IMR-90 (cell line): ENCODE measurements at regions not wholly inside any gene's neighbourhood (a gene's known extent, or its start where the extent isn't known, plus 50 kb on each side); places are given as distances from the start of the nearest gene placed in this dataset.

ENCODE experiments used
- ATAC-seq: fragments of 200-7000 bp; cut with Tn5 transposase; 2 replicates; pipeline ENCODE4 v1.9.1; 2020; ENCODE audit warnings: low read depth, mild to moderate bottlenecking, moderate library complexity
- BruUV-seq: library from RNA; stranded (reverse); fragments of 400-500 nt; replicated peaks from 2 replicates; lab custom pipeline; 2021; lab: Mats Ljungman, UMichigan
- CTCF ChIA-PET: fragments of 300-600 bp; formaldehyde crosslinking; extraction: SDS; loops from one replicate; lab custom pipeline; 2021; ENCODE audit warnings: antibody characterized with exemption; lab: Yijun Ruan, JAX
- POLR2A ChIA-PET: fragments of 300-600 bp; sonication (Branson Sonifier 250); formaldehyde crosslinking; loops from one replicate; lab custom pipeline; 2022; ENCODE audit warnings: antibody characterized with exemption; ENCODE audit not compliant: unreplicated experiment; lab: Charles Lee
- DNase-seq: peaks from one replicate; pipeline ENCODE4 v3.0.0; 2013
- H2AFZ ChIP-seq: replicated peaks from 2 replicates; pipeline ENCODE3; 2013; ENCODE audit warnings: low read length, mild to moderate bottlenecking; ENCODE audit not compliant: poor library complexity
- H2AK5ac ChIP-seq: 2 replicates; pipeline ENCODE4 v1.6.1; 2013; ENCODE audit warnings: low read depth, low read length, inconsistent platforms
- H2AK9ac ChIP-seq: replicated peaks from 2 replicates; pipeline ENCODE3; 2013; ENCODE audit warnings: mild to moderate bottlenecking, low read depth, low read length, moderate library complexity; ENCODE audit not compliant: poor library complexity
- H2BK120ac ChIP-seq: 2 replicates; pipeline ENCODE4 v1.6.1; 2013; ENCODE audit warnings: low read depth, low read length, inconsistent platforms
- H2BK15ac ChIP-seq: 3 replicates; pipeline ENCODE4 v1.6.1; 2013; ENCODE audit warnings: low read depth, low read length, inconsistent platforms
- H2BK20ac ChIP-seq: 2 replicates; pipeline ENCODE4 v1.6.1; 2013; ENCODE audit warnings: low read depth, mild to moderate bottlenecking, inconsistent platforms, low read length, moderate library complexity
- H2BK5ac ChIP-seq: 2 replicates; pipeline ENCODE4 v1.6.1; 2013; ENCODE audit warnings: mild to moderate bottlenecking, low read depth, low read length, inconsistent platforms; ENCODE audit not compliant: poor library complexity, severe bottlenecking
- H3K14ac ChIP-seq: replicated peaks from 2 replicates; pipeline ENCODE4 v1.6.1; 2013; ENCODE audit warnings: low read depth, low read length, inconsistent platforms
- H3K18ac ChIP-seq: 2 replicates; pipeline ENCODE4 v1.6.1; 2013; ENCODE audit warnings: low read depth, low read length, control low read depth
- H3K23ac ChIP-seq: 2 replicates; pipeline ENCODE4 v1.6.1; 2013; ENCODE audit warnings: low read depth, low read length, inconsistent platforms
- H3K27ac ChIP-seq: 2 replicates; pipeline ENCODE4 v1.5.1; 2013; ENCODE audit warnings: mild to moderate bottlenecking, control low read depth, low read length; ENCODE audit not compliant: insufficient read depth
- H3K27me3 ChIP-seq: 2 replicates; pipeline ENCODE4 v1.6.1; 2013; ENCODE audit warnings: low read length; ENCODE audit not compliant: control insufficient read depth, insufficient read depth
- H3K36me3 ChIP-seq: 2 replicates; pipeline ENCODE4 v1.6.1; 2013; ENCODE audit warnings: low read length, mixed read lengths; ENCODE audit not compliant: control insufficient read depth, insufficient read depth
- H3K4ac ChIP-seq: 2 replicates; pipeline ENCODE4 v1.6.1; 2013; ENCODE audit warnings: low read depth, low read length, inconsistent platforms
- H3K4me1 ChIP-seq: 2 replicates; pipeline ENCODE4 v1.6.1; 2013; ENCODE audit warnings: low read length, mixed read lengths; ENCODE audit not compliant: control insufficient read depth, insufficient read depth
- H3K4me2 ChIP-seq: 2 replicates; pipeline ENCODE4 v1.6.1; 2013; ENCODE audit warnings: low read depth, mild to moderate bottlenecking, control low read depth, low read length, moderate library complexity
- H3K4me3 ChIP-seq: 2 replicates; pipeline ENCODE4 v1.5.1; 2013; ENCODE audit warnings: low read depth, mild to moderate bottlenecking, control low read depth, low read length, moderate library complexity; ENCODE audit not compliant: insufficient read depth
- H3K56ac ChIP-seq: 2 replicates; pipeline ENCODE4 v1.6.1; 2013; ENCODE audit warnings: low read length, inconsistent platforms; ENCODE audit not compliant: insufficient read depth; ENCODE audit errors: extremely low read depth
- H3K79me1 ChIP-seq, 2 experiments: 2 replicates each; pipeline ENCODE4 v1.6.1; 2013; ENCODE audit warnings: low read length in 2 of 2, inconsistent platforms in 1 of 2, low read depth in 1 of 2
- H3K9ac ChIP-seq: 2 replicates; pipeline ENCODE4 v1.6.1; 2013; ENCODE audit warnings: low read depth, low read length, control low read depth
- H3K9me1 ChIP-seq: 2 replicates; pipeline ENCODE4 v1.6.1; 2013; ENCODE audit warnings: low read length, inconsistent platforms; ENCODE audit not compliant: insufficient read depth
- H3K9me3 ChIP-seq: 2 replicates; pipeline ENCODE4 v1.6.1; 2013; ENCODE audit warnings: low read length; ENCODE audit not compliant: control insufficient read depth, insufficient read depth
- H4K20me1 ChIP-seq: 2 replicates; pipeline ENCODE4 v1.6.1; 2013; ENCODE audit warnings: low read length, inconsistent platforms; ENCODE audit not compliant: insufficient read depth
- H4K5ac ChIP-seq: 2 replicates; pipeline ENCODE4 v1.6.1; 2013; ENCODE audit warnings: mild to moderate bottlenecking, low read depth, low read length, control low read depth
- H4K8ac ChIP-seq, 2 experiments: 2 replicates each; pipeline ENCODE4 v1.6.1; 2013; ENCODE audit warnings: low read depth in 2 of 2, low read length in 2 of 2, control low read depth in 1 of 2, inconsistent platforms in 1 of 2
- H4K91ac ChIP-seq: 2 replicates; pipeline ENCODE4 v1.6.1; 2013; ENCODE audit warnings: low read depth, low read length, inconsistent platforms; ENCODE audit not compliant: insufficient read depth
- FOS ChIP-seq: fragments of 150-350 bp; IDR thresholded peaks from 2 replicates; pipeline ENCODE4 v1.6.1; 2016; ENCODE audit warnings: low read depth, low read length
- MAZ ChIP-seq: IDR thresholded peaks from 2 replicates; pipeline ENCODE4 v1.6.1; 2012; ENCODE audit warnings: low read depth, mild to moderate bottlenecking, low read length, improper control_type of control experiment, moderate library complexity, borderline replicate concordance
- MXI1 ChIP-seq: IDR thresholded peaks from 2 replicates; pipeline ENCODE4 v1.6.1; 2012; ENCODE audit warnings: low read depth, mild to moderate bottlenecking, low read length, moderate library complexity, borderline replicate concordance
- POLR2A ChIP-seq: IDR thresholded peaks from 2 replicates; pipeline ENCODE4 v1.6.1; 2012; ENCODE audit warnings: mild to moderate bottlenecking, low read depth, low read length
- RFX5 ChIP-seq: IDR thresholded peaks from 2 replicates; pipeline ENCODE4 v1.8.0; 2012; ENCODE audit warnings: low read depth, mild to moderate bottlenecking, low read length, moderate library complexity
- dilution Hi-C: fragments of 300-500 bp; cut with HindIII; formaldehyde crosslinking; loops from one replicate; pipeline ENCODE4 v1.14.3; 2018; ENCODE audit warnings: low sequenced_read_pairs; ENCODE audit not compliant: unreplicated experiment
- in situ Hi-C: fragments of 300-500 bp; cut with MboI; formaldehyde crosslinking; loops from 3 replicates; pipeline ENCODE4 v1.14.3; 2019; ENCODE audit warnings: low sequenced_read_pairs, inconsistent platforms, mixed read lengths
- intact Hi-C: fragments of 100-400 bp; cut with micrococcal nuclease; formaldehyde crosslinking; loops from 2 replicates; pipeline ENCODE4 v1.10.0; 2022
- TF ChIP-seq, protein P1 (sequence below): fragments of 150-350 bp; IDR thresholded peaks from 2 replicates; pipeline ENCODE4 v1.6.1; 2017; ENCODE audit warnings: mild to moderate bottlenecking, antibody characterized with exemption, low read length, low read depth

DNA sequence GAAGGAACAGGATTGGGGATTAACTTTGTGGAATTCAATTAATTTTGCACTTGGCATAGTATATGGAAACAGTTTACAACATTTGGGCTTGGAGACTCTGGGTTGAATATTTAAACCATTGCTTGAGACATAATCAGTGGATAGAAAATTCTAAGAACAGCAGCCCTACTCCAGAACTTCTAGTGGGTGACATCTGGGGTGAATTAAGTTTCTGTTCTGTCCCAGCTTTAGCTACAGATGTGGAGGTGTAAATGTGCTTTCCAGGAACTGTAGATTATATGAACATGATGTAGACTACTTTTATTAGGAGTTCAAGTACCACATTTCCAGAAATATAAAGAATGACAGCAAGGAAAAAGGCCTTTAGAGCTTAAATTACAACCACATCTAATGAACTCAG, 51.9 kb upstream of the SKAP2 start:
- Histone ChIP-seq H3K18ac (no peak overlapping the region), H3K79me1 (no peaks in the 10 kb centered on the region), H3K23ac (no peak overlapping the region), H2BK15ac (no peak overlapping the region), H2AFZ (no peak overlapping the region), H3K56ac (no peak overlapping the region), H2AK9ac (no peak overlapping the region), H3K36me3 (no peaks in the 10 kb centered on the region), H3K9ac (no peak overlapping the region), H3K9me3 (no peaks in the 10 kb centered on the region), H4K91ac (no peak overlapping the region), H4K8ac (no peak overlapping the region), H3K9me1 (no peaks in the 10 kb centered on the region), H3K4me3 (no peak overlapping the region), H3K27me3 (peaks cover 4% of the 10 kb centered on the region; the same call in 1 of the 2 replicates), H3K4me2 (no peak overlapping the region), H4K20me1 (no peaks in the 10 kb centered on the region), H4K5ac (no peak overlapping the region), H3K27ac (no peak overlapping the region), H3K4me1 (no peaks in the 10 kb centered on the region), H2BK5ac (no peak overlapping the region), H2BK20ac (no peak overlapping the region), H2BK120ac (no peak overlapping the region), H3K4ac (no peak overlapping the region), H3K14ac (no peak overlapping the region), H2AK5ac (no peak overlapping the region)
- dilution Hi-C loops = no loop called here
- no peak for ATAC-seq
- in situ Hi-C loops = no loop called here
- intact Hi-C loops = no loop called here
- ChIA-PET CTCF (no interaction called here), POLR2A (no interaction called here)
- no peak for DNase-seq
- no TSS peak for BruUV-seq
- TF ChIP-seq POLR2A = no peak
- no peak for TF ChIP-seq FOS
- TF ChIP-seq, protein P1, sequence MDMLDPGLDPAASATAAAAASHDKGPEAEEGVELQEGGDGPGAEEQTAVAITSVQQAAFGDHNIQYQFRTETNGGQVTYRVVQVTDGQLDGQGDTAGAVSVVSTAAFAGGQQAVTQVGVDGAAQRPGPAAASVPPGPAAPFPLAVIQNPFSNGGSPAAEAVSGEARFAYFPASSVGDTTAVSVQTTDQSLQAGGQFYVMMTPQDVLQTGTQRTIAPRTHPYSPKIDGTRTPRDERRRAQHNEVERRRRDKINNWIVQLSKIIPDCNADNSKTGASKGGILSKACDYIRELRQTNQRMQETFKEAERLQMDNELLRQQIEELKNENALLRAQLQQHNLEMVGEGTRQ = no peak
- TF ChIP-seq MAZ = no peak
- TF ChIP-seq MXI1 = no peak
- no peak for TF ChIP-seq RFX5
